ENCODE measurements at regions not wholly inside any gene's neighbourhood (a gene's known extent, or its start where the extent isn't known, plus 50 kb on each side); places are given as distances from the start of the nearest gene placed in this dataset.

- Mint-ChIP-seq H3K4me3 (ENCODE audit: low read depth, unreplicated experiment) (no peak overlapping the region), H3K27me3 (ENCODE audit: unreplicated experiment) (no peaks in the 10 kb centered on the region), H3K27ac (ENCODE audit: unreplicated experiment) (no peak overlapping the region), H3K9me3 (ENCODE audit: low read depth, unreplicated experiment) (peaks cover 9% of the 10 kb centered on the region), H3K36me3 (ENCODE audit: insufficient read depth, unreplicated experiment) (no peaks in the 10 kb centered on the region), H3K4me1 (ENCODE audit: low read depth, unreplicated experiment) (peaks cover 5% of the 10 kb centered on the region)
- CTCF ChIA-PET = no interaction called here
- BruUV-seq (replicated peaks) = no TSS peak
- TF ChIP-seq CTCF (IDR thresholded peaks at IDR 0.05; ENCODE audit: unreplicated experiment) = no peak
- intact Hi-C loops (cut with micrococcal nuclease; ENCODE audit: unreplicated experiment) = no loop called here
- DNase-seq = no peak
Observed at GRCh38 chr2:118165595-118165994, 77.3 kb downstream of the INSIG2 start.
